Panc1 (cell line): ENCODE measurements at regions not wholly inside any gene's neighbourhood (a gene's known extent, or its start where the extent isn't known, plus 50 kb on each side); places are given as distances from the start of the nearest gene placed in this dataset.

Source experiments
- CTCF ChIP-seq: fragments of 450-650 bp; IDR thresholded peaks from 2 replicates; pipeline ENCODE4 v1.5.1; 2017; ENCODE audit warnings: mild to moderate bottlenecking
- POLR2AphosphoS5 ChIP-seq: IDR thresholded peaks from 2 replicates; pipeline ENCODE4 v1.6.1; 2012; ENCODE audit warnings: mild to moderate bottlenecking, low read depth, low read length, moderate library complexity
- REST ChIP-seq, 2 experiments: IDR thresholded peaks; 2 replicates each; pipeline ENCODE4 v1.6.1; 2011 to 2012; ENCODE audit warnings: low read depth in 2 of 2, control low read depth in 1 of 2, low read length in 1 of 2, mild to moderate bottlenecking in 1 of 2, moderate library complexity in 1 of 2; ENCODE audit not compliant: insufficient read depth in 1 of 2
- TCF7L2 ChIP-seq: IDR thresholded peaks from 2 replicates; pipeline ENCODE4 v1.6.1; 2011; ENCODE audit warnings: mild to moderate bottlenecking, low read depth, low read length, inconsistent platforms

- TF ChIP-seq CTCF (no peak), REST (IDR thresholded peaks at IDR 0.05; ENCODE audit: insufficient read depth in 1 of 2, low read depth in 2 of 2, low read length in 1 of 2) (no peak), POLR2AphosphoS5 (no peak), TCF7L2 (no peak)
Measured at GRCh38 chr2:8142461-8142860, 539.4 kb upstream of the ID2 start.
